H9 (cell line): ENCODE measurements at regions not wholly inside any gene's neighbourhood (a gene's known extent, or its start where the extent isn't known, plus 50 kb on each side); places are given as distances from the start of the nearest gene placed in this dataset.

Experiments
- DNase-seq: peaks from one replicate; pipeline ENCODE4 v3.0.0-alpha.2; 2017
- H2AFZ ChIP-seq: one replicate; pipeline ENCODE4 v1.6.1; 2013; ENCODE audit warnings: mild to moderate bottlenecking, low read length, control low read depth, moderate library complexity
- H2AK5ac ChIP-seq: 2 replicates; pipeline ENCODE4 v1.6.1; 2013; ENCODE audit warnings: low read length, control low read depth, mixed read lengths; ENCODE audit not compliant: insufficient read length
- H2BK120ac ChIP-seq: one replicate; pipeline ENCODE4 v1.6.1; 2013; ENCODE audit warnings: low read depth, mild to moderate bottlenecking, low read length, control low read depth, inconsistent platforms; ENCODE audit not compliant: poor library complexity, severe bottlenecking
- H2BK12ac ChIP-seq: 2 replicates; pipeline ENCODE4 v1.6.1; 2013; ENCODE audit warnings: low read length, control low read depth, mixed read lengths, low read depth; ENCODE audit not compliant: insufficient read length
- H2BK15ac ChIP-seq: 2 replicates; pipeline ENCODE4 v1.6.1; 2013; ENCODE audit warnings: low read depth, low read length, control low read depth
- H2BK20ac ChIP-seq: one replicate; pipeline ENCODE4 v1.6.1; 2013; ENCODE audit warnings: low read depth, mild to moderate bottlenecking, low read length, control low read depth, inconsistent platforms; ENCODE audit not compliant: poor library complexity, severe bottlenecking
- H2BK5ac ChIP-seq: 2 replicates; pipeline ENCODE4 v1.6.1; 2013; ENCODE audit warnings: low read length, control low read depth, mixed read lengths; ENCODE audit not compliant: insufficient read length
- H3K14ac ChIP-seq: 2 replicates; pipeline ENCODE4 v1.6.1; 2013; ENCODE audit warnings: low read length, control low read depth; ENCODE audit not compliant: insufficient read depth
- H3K18ac ChIP-seq: 2 replicates; pipeline ENCODE4 v1.6.1; 2013; ENCODE audit warnings: low read depth, mild to moderate bottlenecking, mixed read lengths, low read length, control low read depth; ENCODE audit not compliant: insufficient read length
- H3K23ac ChIP-seq: 2 replicates; pipeline ENCODE4 v1.6.1; 2013; ENCODE audit warnings: low read length, control low read depth, mixed read lengths, low read depth; ENCODE audit not compliant: insufficient read length
- H3K23me2 ChIP-seq: 2 replicates; pipeline ENCODE4 v1.6.1; 2013; ENCODE audit warnings: low read depth, mild to moderate bottlenecking, mixed read lengths, low read length, control low read depth; ENCODE audit not compliant: insufficient read length, poor library complexity, severe bottlenecking
- H3K27ac ChIP-seq: 2 replicates; pipeline ENCODE4 v1.5.1; 2013; ENCODE audit warnings: low read length, control low read depth, mixed read lengths, low read depth; ENCODE audit not compliant: insufficient read length
- H3K27me3 ChIP-seq: 2 replicates; pipeline ENCODE4 v1.6.1; 2013; ENCODE audit warnings: low read length, control low read depth, inconsistent platforms; ENCODE audit not compliant: insufficient read depth
- H3K4ac ChIP-seq: 2 replicates; pipeline ENCODE4 v1.6.1; 2013; ENCODE audit warnings: low read depth, mild to moderate bottlenecking, control low read depth, inconsistent platforms, low read length, moderate library complexity
- H3K4me1 ChIP-seq: 2 replicates; pipeline ENCODE4 v1.6.1; 2013; ENCODE audit warnings: low read length, control low read depth, inconsistent platforms; ENCODE audit not compliant: insufficient read depth
- H3K4me2 ChIP-seq: 2 replicates; pipeline ENCODE4 v1.6.1; 2013; ENCODE audit warnings: low read length, control low read depth, mixed read lengths; ENCODE audit not compliant: insufficient read length, insufficient read depth
- H3K56ac ChIP-seq: 2 replicates; pipeline ENCODE4 v1.6.1; 2013; ENCODE audit warnings: low read depth, mild to moderate bottlenecking, mixed read lengths, low read length, control low read depth; ENCODE audit not compliant: insufficient read length
- H3K79me1 ChIP-seq: 2 replicates; pipeline ENCODE4 v1.6.1; 2013; ENCODE audit warnings: low read depth, mild to moderate bottlenecking, moderate library complexity, low read length, control low read depth, inconsistent platforms; ENCODE audit not compliant: insufficient read depth, poor library complexity, severe bottlenecking
- H3K79me2 ChIP-seq: 2 replicates; pipeline ENCODE4 v1.6.1; 2013; ENCODE audit warnings: low read length, control low read depth, inconsistent platforms; ENCODE audit not compliant: insufficient read depth
- H3K9ac ChIP-seq: 2 replicates; pipeline ENCODE4 v1.6.1; 2013; ENCODE audit warnings: low read length, control low read depth, mixed read lengths; ENCODE audit not compliant: insufficient read length; ENCODE audit errors: extremely low read depth
- H3K9me3 ChIP-seq: one replicate; pipeline ENCODE4 v1.6.1; 2013; ENCODE audit warnings: low read depth, low read length, inconsistent platforms; ENCODE audit not compliant: control insufficient read depth
- H3T11ph ChIP-seq: one replicate; pipeline ENCODE4 v1.6.1; 2013; ENCODE audit warnings: mild to moderate bottlenecking, low read length, control low read depth, inconsistent platforms
- H4K20me1 ChIP-seq: one replicate; pipeline ENCODE4 v1.6.1; 2013; ENCODE audit not compliant: control insufficient read depth, insufficient read length, insufficient read depth
- H4K5ac ChIP-seq: 2 replicates; pipeline ENCODE4 v1.6.1; 2013; ENCODE audit warnings: low read depth, mild to moderate bottlenecking, mixed read lengths, low read length, control low read depth; ENCODE audit not compliant: insufficient read length
- H4K8ac ChIP-seq: replicated peaks from 2 replicates; pipeline ENCODE4 v1.6.1; 2013; ENCODE audit warnings: low read length, control low read depth, mixed read lengths, low read depth; ENCODE audit not compliant: insufficient read length
- H4K91ac ChIP-seq: 2 replicates; pipeline ENCODE4 v1.6.1; 2013; ENCODE audit warnings: low read depth, mild to moderate bottlenecking, moderate library complexity, mixed read lengths, low read length, control low read depth; ENCODE audit not compliant: insufficient read length
- H3K27ac Mint-ChIP-seq, 3 experiments: 2 replicates in 2 of 3; 3 replicates in 1 of 3; pipeline ENCODE4 v1.8.0; 2020 to 2021; ENCODE audit warnings: mixed read lengths in 3 of 3, mild to moderate bottlenecking in 1 of 3, moderate library complexity in 1 of 3
- H3K27me3 Mint-ChIP-seq: 2 replicates; pipeline ENCODE4 v1.8.0; 2021; ENCODE audit warnings: low read depth, mild to moderate bottlenecking, moderate library complexity, mixed read lengths
- H3K36me3 Mint-ChIP-seq, 3 experiments: 2 replicates in 2 of 3; 3 replicates in 1 of 3; pipeline ENCODE4 v1.8.0; 2020 to 2021; ENCODE audit warnings: low read depth in 3 of 3, mixed read lengths in 3 of 3; ENCODE audit not compliant: insufficient read depth in 1 of 3
- H3K4me1 Mint-ChIP-seq, 2 experiments: 2 replicates each; pipeline ENCODE4 v1.8.0; 2020; ENCODE audit warnings: mixed read lengths in 2 of 2
- H3K4me3 Mint-ChIP-seq, 2 experiments: 2 replicates in 1 of 2; 3 replicates in 1 of 2; pipeline ENCODE4 v1.8.0; 2020 to 2021; ENCODE audit warnings: mild to moderate bottlenecking in 2 of 2, mixed read lengths in 2 of 2, moderate library complexity in 1 of 2
- H3K9me3 Mint-ChIP-seq, 2 experiments: 2 replicates in 1 of 2; 3 replicates in 1 of 2; pipeline ENCODE4 v1.8.0; 2020; ENCODE audit warnings: mild to moderate bottlenecking in 2 of 2, mixed read lengths in 2 of 2, moderate library complexity in 1 of 2
- CTCF ChIP-seq: fragments of 200-600 bp; sonication (generic); conservative IDR thresholded peaks from 3 replicates; pipeline ENCODE4 v1.8.0; 2021; ENCODE audit warnings: antibody characterized with exemption, mild to moderate bottlenecking
- WGBS: extraction: QIAGEN DNeasy Blood & Tissue Kit; methylation state at CpG from one replicate; pipeline ENCODE4 v1.1.7; 2013; ENCODE audit warnings: missing lambda C conversion rate, low lambda C conversion rate, mixed read lengths; ENCODE audit not compliant: insufficient read length; ENCODE audit errors: extremely low coverage; 5-methylcytosine and 5-hydroxymethylcytosine counted together

GRCh38 chr3:132164469-132165092 lies 129.8 kb upstream of the CPNE4 start:
- no peak overlapping the region for H3K4me2 ChIP-seq
- no peak overlapping the region for H3K4ac ChIP-seq
- H4K8ac ChIP-seq, result no peak overlapping the region
- no peak overlapping the region for H3K23ac ChIP-seq
- H3K27me3 Mint-ChIP-seq, result peaks cover 6% of the 10 kb centered on the region
- peaks cover 2 to 6% of the 10 kb centered on the region in 2 experiments; a peak in 2 of 4 replicates for H3K4me1 Mint-ChIP-seq
- no peaks in the 10 kb centered on the region for H4K20me1 ChIP-seq
- no peak overlapping the region for H2BK5ac ChIP-seq
- H2AFZ ChIP-seq, result no peak overlapping the region
- no CpG with 5 or more reads among the region's 1 CpG for WGBS
- no peak overlapping the region for H2BK120ac ChIP-seq
- no peak overlapping the region for H3K27ac Mint-ChIP-seq
- H3T11ph ChIP-seq, result no peak overlapping the region
- no peaks in the 10 kb centered on the region for H3K36me3 Mint-ChIP-seq
- H4K5ac ChIP-seq, result no peak overlapping the region
- H3K23me2 ChIP-seq, result no peaks in the 10 kb centered on the region
- H3K9me3 ChIP-seq, result no peaks in the 10 kb centered on the region
- H3K27ac ChIP-seq, result no peak overlapping the region
- no peak for DNase-seq
- no peak overlapping the region for H2BK12ac ChIP-seq
- H4K91ac ChIP-seq, result no peak overlapping the region
- H3K79me2 ChIP-seq, result no peaks in the 10 kb centered on the region
- no peak for TF ChIP-seq CTCF
- H3K14ac ChIP-seq, result no peak overlapping the region
- H3K56ac ChIP-seq, result no peak overlapping the region
- H3K4me3 Mint-ChIP-seq, result no peak overlapping the region
- no peaks in the 10 kb centered on the region for H3K9me3 Mint-ChIP-seq
- H3K9ac ChIP-seq, result no peak overlapping the region
- no peaks in the 10 kb centered on the region for H3K27me3 ChIP-seq
- no peak overlapping the region for H2BK15ac ChIP-seq
- H3K18ac ChIP-seq, result no peak overlapping the region
- no peak overlapping the region for H2BK20ac ChIP-seq
- H2AK5ac ChIP-seq, result no peak overlapping the region
- no peaks in the 10 kb centered on the region for H3K4me1 ChIP-seq
- no peaks in the 10 kb centered on the region for H3K79me1 ChIP-seq
